CD1c-positive myeloid dendritic cell (primary cell): ENCODE measurements at regions not wholly inside any gene's neighbourhood (a gene's known extent, or its start where the extent isn't known, plus 50 kb on each side); places are given as distances from the start of the nearest gene placed in this dataset.

Experiments
- DNase-seq: peaks from one replicate; pipeline ENCODE4 v3.0.0-alpha.2; 2016; ENCODE audit errors: extremely low spot score

- no peak for DNase-seq
Observed at GRCh38 chr10:83935339-83935736, 204.0 kb upstream of the GHITM start.

- DNase-seq, result no peak
Observed at GRCh38 chr10:83935911-83936310, 203.4 kb upstream of the GHITM start.

GRCh38 chr10:83937161-83937560, 202.1 kb upstream of the GHITM start:
- DNase-seq, result no peak

- no peak for DNase-seq
Observed at GRCh38 chr10:83937826-83938225, 201.5 kb upstream of the GHITM start.

DNA sequence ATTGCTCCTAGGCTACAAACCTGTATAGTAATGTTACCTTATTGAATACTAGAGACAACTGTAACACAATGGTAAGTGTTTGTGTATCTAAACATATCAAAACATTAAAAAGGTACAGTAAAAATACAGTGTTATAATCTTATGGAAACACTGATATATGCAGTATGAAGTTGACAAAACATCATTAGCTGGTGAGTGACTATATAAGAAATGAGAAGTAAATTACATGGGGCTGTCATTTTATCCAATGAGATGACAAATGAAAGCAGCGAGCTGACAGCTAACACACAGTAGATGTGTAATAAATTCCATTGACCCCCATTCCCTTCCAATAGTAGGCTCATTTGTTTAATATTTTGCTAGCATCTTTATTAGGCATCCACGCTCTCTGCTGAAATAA, 198.1 kb upstream of the GHITM start:
- DNase-seq, result no peak

GRCh38 chr10:83942410-83942809, 196.9 kb upstream of the GHITM start:
- no peak for DNase-seq

GRCh38 chr10:83943049-83943448, 196.3 kb upstream of the GHITM start:
- no peak for DNase-seq

DNA sequence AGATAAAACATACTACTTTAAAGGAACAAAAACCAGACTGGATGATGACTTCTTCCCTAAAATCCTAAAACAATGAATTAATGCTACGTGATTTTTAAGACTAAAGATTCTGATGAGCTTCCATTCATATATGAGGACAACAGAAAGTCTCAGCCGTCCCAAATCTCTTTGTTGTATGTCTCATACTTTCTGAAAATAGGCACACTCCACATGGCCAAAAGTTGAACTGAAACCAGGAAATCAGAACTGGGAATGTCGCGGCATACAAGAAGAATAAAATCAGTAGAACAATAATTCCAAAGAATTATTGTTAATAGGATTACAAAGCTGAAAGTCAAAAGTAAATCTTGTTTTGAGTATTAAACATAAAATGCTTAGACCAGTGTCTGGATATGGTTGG, 195.4 kb upstream of the GHITM start:
- DNase-seq, result no peak

DNA sequence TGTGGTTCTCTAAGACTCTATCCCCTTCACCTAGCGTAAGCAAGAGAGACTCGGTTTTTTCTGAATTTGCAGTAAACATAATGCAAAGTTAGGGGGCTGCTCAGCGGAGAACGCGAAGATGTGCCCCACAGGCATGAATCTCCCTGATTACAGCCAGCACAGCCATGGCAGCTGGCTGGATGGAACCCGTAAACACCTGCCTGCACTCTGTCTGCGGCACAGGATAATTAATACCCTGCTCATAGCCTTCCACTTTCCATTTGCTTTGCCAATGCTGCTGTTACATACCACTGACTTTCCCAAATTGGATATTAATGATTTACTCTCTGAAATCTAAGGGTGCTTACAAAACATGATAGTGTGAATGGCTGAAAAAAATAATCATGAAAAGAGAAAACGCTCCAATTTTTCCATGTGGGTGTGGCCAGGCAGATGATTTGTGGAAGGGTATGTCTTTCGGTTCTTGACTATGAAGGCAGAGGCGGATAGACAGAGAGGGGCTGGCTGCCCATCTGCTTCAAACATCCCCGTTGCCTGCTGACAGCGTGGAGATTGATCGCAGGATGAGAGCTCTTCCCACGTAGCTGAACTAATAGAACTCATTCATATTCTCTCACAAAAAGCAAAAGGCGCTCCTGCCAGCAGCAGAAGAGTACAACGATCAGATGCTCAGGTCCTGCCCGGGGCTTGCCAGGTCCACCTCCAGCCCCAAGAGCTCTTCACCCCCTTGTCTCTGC, 193.2 kb upstream of the GHITM start:
- no peak for DNase-seq

DNA sequence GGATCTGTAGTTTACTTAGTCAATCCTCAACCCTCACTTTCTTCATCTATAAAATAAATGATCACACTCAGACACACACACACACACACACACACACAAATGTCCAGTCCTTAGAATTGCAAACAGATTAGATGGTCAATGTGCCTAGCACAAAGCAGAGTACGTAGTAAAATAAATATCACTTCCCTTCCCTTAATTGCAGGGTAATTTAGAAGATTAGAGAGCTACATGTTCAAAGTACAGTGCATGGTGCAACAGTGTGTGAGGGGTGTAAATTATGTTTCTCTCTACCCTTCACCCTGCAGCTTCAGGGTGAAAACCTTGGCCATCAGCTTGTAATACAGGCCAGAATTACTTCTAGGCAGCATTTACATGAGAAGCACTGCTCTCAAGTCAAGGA, 187.0 kb upstream of the GHITM start:
- no peak for DNase-seq

GRCh38 chr10:83953589-83953988, 185.7 kb upstream of the GHITM start:
- DNase-seq, result no peak

- no peak for DNase-seq
Observed at GRCh38 chr10:83954193-83954799, 185.0 kb upstream of the GHITM start.

- DNase-seq, result no peak
Observed at GRCh38 chr10:83955406-83955805, 183.9 kb upstream of the GHITM start.

DNA sequence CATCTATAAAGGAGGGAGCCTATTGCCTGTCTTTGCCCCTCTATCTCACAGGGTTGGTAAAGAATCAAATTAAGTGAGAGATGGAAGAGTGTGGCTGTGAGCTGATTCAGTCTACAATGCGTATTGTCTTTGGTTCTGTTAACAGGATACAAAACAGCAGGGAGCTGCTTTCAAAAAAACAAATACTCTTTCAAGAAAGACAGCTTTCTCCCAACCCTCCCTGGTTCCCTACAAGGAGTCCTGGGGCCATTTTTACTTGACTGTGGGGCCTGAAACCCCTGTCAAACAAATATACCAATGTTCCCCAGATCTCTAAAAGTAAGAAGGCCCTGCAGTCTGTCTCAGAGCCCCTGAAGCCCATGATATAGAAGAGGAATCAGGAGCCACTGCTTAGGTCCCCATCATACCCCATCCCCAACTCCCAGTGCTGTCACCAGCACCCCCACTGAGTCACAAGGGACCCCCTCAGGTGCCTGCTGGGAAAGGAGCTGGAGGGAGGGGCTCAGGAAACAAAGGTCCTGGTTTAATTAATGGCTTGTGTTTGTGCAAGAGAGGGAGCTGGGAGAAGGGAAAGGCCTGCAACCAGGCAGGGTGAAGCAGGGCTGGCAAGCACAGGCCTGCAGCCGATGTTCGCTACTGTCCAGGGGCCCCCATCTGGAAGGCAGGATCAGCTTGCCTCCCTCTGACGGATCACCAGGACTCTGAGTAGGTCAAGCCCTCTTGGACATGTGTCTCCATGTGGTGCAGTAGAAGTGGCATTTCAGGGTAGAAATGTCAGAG, 182.0 kb upstream of the GHITM start:
- no peak for DNase-seq

DNA sequence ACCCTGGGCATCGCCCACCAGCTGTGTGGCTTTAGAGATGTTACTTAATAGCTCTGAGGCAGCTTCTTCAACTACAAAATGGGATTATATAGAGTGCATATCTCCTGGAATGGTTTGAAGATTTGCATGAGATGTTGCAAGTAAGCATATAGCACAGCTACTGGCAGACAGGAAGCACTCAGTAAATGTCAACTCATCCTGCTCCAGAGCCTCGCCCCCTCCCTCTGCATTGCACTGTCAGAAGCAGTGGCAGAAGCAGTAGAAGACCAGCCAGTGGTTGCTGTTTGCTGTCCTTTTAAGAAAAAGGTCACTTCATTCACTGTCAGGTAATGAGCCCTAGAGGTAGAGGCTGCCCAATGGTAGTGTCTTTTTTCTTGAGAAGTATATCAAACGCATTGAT, 180.0 kb upstream of the GHITM start:
- DNase-seq, result no peak

- DNase-seq, result no peak
Observed at GRCh38 chr10:83960125-83960524, 179.2 kb upstream of the GHITM start.

DNA sequence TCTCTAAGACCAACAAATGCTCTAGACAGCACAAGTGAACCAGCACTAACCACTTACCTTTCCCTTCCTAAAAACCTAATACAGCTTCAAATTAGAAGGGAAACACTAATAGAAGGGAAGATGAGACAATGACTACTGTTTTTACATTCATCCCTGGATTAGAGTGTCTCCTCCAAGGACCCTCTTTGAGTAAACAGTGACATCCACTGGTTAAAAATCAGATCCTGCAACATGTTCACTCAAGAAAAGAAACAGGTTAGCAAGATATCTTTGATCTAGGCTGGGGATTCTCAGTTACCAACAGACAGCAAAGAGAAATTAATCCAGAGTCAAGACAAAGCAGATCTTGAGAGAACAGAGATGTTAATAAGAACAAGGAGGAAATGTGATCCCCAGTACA, 177.7 kb upstream of the GHITM start:
- DNase-seq, result no peak

- DNase-seq, result no peak
Observed at GRCh38 chr10:83963446-83963845, 175.9 kb upstream of the GHITM start.

GRCh38 chr10:83965473-83965872, 173.8 kb upstream of the GHITM start:
- no peak for DNase-seq

DNA sequence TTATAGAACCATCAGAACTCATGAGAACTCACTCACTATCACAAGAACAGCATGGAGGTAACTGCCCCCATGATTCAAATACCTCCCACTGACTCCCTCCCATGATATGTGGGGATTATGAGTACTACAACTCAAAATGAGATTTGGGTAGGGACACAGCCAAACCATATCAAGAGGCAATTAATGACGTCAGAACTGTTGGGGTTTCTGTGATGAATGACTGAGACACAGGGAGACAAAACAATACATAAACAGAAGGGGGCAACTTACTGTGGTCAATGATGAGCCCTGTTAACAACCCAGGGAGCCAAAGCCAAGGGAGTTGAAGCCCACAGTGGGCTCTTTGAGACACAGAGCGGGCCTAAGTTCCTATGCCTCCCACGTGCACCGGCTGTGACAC, 171.3 kb upstream of the GHITM start:
- DNase-seq, result no peak

DNA sequence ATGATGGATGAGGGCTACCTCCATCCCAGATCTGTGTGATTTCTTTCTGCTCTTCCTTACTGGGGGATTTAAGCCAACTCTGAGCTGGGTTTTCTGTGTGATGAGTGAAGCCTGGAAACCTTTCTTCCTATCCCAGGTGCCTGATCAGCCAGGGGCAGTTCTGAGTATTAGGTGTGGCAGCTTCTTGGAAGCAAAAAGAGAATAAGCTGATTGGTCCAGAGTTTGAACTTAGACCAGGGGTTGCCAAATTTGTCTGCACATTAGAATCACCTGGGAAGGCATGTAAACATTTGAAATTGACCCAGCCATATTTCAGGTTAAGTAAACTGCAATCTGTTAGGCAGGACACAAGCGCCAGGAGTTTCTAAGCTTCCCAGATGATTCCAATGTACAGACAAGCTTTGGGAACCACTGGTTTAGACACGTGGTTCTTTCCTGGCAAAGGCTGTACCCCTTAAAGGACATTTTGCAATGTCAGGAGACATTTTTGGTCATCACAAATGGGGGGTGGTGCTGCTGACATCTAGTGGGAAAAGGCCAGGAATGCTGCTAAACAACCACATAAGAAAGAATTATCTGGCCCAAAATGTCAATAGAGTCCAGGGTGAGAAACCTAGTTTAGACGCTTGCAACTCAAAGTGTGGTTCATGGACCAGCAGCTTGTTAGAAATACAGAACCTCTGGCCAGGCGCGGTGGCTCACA, 160.5 kb upstream of the GHITM start:
- no peak for DNase-seq

DNA sequence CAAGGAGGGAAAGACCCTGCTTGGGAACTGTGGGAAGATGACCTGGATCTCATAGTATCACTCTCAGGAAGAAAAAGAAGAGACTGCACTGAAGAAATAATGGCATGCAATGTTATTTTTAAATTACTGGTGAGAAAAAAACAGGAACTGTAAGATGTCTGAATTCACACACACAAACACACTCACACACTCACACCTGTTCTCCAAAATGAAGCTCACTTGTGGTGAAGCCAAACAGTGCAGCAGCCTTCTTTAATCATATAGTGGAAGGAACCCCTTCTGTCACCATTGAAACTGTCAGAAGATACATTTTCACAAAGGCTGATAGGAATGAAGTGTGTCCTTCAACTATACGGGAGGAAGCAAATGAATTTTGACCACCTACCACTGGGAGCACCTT, 156.5 kb upstream of the GHITM start:
- no peak for DNase-seq
